Uterus (tissue), 2 donors: ENCODE measurements at regions not wholly inside any gene's neighbourhood (a gene's known extent, or its start where the extent isn't known, plus 50 kb on each side); places are given as distances from the start of the nearest gene placed in this dataset.

Experiments used
- CTCF ChIP-seq, 4 experiments: fragments of 200-600 bp in 2 of 4; fragments of 450-650 bp in 2 of 4; sonication (generic) in 2 of 4; IDR thresholded peaks; one replicate each; pipeline ENCODE4 v1.5.1; 2016 to 2019; ENCODE audit warnings: antibody characterized with exemption in 4 of 4, mild to moderate bottlenecking in 2 of 4, moderate library complexity in 1 of 4
- POLR2A ChIP-seq, 2 donors: fragments of 450-650 bp; IDR thresholded peaks; one replicate each; pipeline ENCODE4 v1.6.1; 2016; ENCODE audit warnings: antibody characterized with exemption in 2 of 2, mild to moderate bottlenecking in 1 of 2, moderate library complexity in 1 of 2

GRCh38 chr9:107869111-107869510 is 379.5 kb upstream of the KLF4 start:
- no peak for TF ChIP-seq CTCF (IDR thresholded peaks at IDR 0.05)
- TF ChIP-seq POLR2A (IDR thresholded peaks at IDR 0.05), result no peak
